Upper lobe of left lung (tissue), 6 donors: ENCODE measurements at regions not wholly inside any gene's neighbourhood (a gene's known extent, or its start where the extent isn't known, plus 50 kb on each side); places are given as distances from the start of the nearest gene placed in this dataset.

Experiments
- ATAC-seq, 2 donors: fragments of 200-7000 bp; cut with Tn5 transposase; one replicate each; pipeline ENCODE4 v1.9.1; 2022; ENCODE audit warnings: mild to moderate bottlenecking in 2 of 2, moderate library complexity in 2 of 2; ENCODE audit not compliant: low FRiP score in 2 of 2
- DNase-seq, 2 donors: peaks; one replicate each; pipeline ENCODE4 v3.0.0-alpha.2; 2019 to 2020
- H3K27ac ChIP-seq, 4 donors: fragments of 200-600 bp; sonication (generic); one replicate each; pipeline ENCODE4 v1.5.1; 2016 to 2019
- H3K27me3 ChIP-seq, 4 donors: fragments of 200-600 bp; sonication (generic); one replicate each; pipeline ENCODE4 v1.5.1; 2017 to 2019
- H3K36me3 ChIP-seq, 4 donors: fragments of 200-600 bp; sonication (generic); one replicate each; pipeline ENCODE4 v1.5.1; 2016 to 2019
- H3K4me1 ChIP-seq, 4 donors: fragments of 200-600 bp; sonication (generic); one replicate each; pipeline ENCODE4 v1.5.1; 2018 to 2019
- H3K4me3 ChIP-seq, 4 donors: fragments of 200-600 bp; sonication (generic); one replicate each; pipeline ENCODE4 v1.5.1; 2017 to 2019; ENCODE audit warnings: mild to moderate bottlenecking in 2 of 4, moderate library complexity in 1 of 4
- H3K9me3 ChIP-seq, 4 donors: fragments of 200-600 bp; sonication (generic); one replicate each; pipeline ENCODE4 v1.5.1; 2018 to 2019
- EP300 ChIP-seq, 4 donors: sonication (generic); formaldehyde crosslinking; IDR thresholded peaks; one replicate each; pipeline ENCODE4 v1.5.1; 2017; ENCODE audit warnings: antibody characterized with exemption in 4 of 4, control low read depth in 2 of 4
- POLR2A ChIP-seq, 4 donors: fragments of 450-650 bp; IDR thresholded peaks; one replicate each; pipeline ENCODE4 v1.5.1; 2016 to 2017; ENCODE audit warnings: antibody characterized with exemption in 4 of 4, mild to moderate bottlenecking in 2 of 4
- POLR2AphosphoS5 ChIP-seq, 2 donors: sonication (generic); formaldehyde crosslinking; IDR thresholded peaks; one replicate each; pipeline ENCODE4 v1.5.1; 2017; ENCODE audit warnings: antibody characterized with exemption in 2 of 2
- WGBS, 2 donors: methylation state at CpG; one replicate each; pipeline ENCODE4 v1.1.5; 2017 to 2018; 5-methylcytosine and 5-hydroxymethylcytosine counted together
- TF ChIP-seq, protein P1 (sequence below), 6 experiments: fragments of 450-650 bp in 4 of 6; fragments of 200-600 bp in 2 of 6; sonication (generic) in 2 of 6; IDR thresholded peaks; one replicate each; pipeline ENCODE4 v1.5.1; 2016 to 2019; ENCODE audit warnings: antibody characterized with exemption in 6 of 6
- donor health status: DM: no; HTN: no; CAD: no; lungs with moderate emphysema.
- donor health status: DM: no; HTN: yes; CAD: no; lungs with severe emphysema.

GRCh38 chr7:22622116-22622785 lies 104.7 kb upstream of the IL6 start:
- TF ChIP-seq POLR2A (IDR thresholded peaks at IDR 0.05) (no peak), POLR2AphosphoS5 (IDR thresholded peaks at IDR 0.05) (no peak), EP300 (IDR thresholded peaks at IDR 0.05) (no peak)
- TF ChIP-seq, protein P1, sequence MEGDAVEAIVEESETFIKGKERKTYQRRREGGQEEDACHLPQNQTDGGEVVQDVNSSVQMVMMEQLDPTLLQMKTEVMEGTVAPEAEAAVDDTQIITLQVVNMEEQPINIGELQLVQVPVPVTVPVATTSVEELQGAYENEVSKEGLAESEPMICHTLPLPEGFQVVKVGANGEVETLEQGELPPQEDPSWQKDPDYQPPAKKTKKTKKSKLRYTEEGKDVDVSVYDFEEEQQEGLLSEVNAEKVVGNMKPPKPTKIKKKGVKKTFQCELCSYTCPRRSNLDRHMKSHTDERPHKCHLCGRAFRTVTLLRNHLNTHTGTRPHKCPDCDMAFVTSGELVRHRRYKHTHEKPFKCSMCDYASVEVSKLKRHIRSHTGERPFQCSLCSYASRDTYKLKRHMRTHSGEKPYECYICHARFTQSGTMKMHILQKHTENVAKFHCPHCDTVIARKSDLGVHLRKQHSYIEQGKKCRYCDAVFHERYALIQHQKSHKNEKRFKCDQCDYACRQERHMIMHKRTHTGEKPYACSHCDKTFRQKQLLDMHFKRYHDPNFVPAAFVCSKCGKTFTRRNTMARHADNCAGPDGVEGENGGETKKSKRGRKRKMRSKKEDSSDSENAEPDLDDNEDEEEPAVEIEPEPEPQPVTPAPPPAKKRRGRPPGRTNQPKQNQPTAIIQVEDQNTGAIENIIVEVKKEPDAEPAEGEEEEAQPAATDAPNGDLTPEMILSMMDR (IDR thresholded peaks at IDR 0.05), result no peak
- 86 to 95% methylated on average over 4 of the region's 4 CpGs for WGBS, 2 donors
- no peak for DNase-seq
- peaks cover 8 to 13% (median 11%) of the 10 kb centered on the region in 4 donors for H3K9me3 ChIP-seq
- H3K36me3 ChIP-seq, result no peaks in the 10 kb centered on the region
- no peak for ATAC-seq
- H3K27me3 ChIP-seq, result no peaks in the 10 kb centered on the region
- no peaks in the 10 kb centered on the region for H3K4me1 ChIP-seq
- H3K4me3 ChIP-seq, result no peak overlapping the region
- no peak overlapping the region for H3K27ac ChIP-seq

GRCh38 chr7:22618528-22618927 lies 108.5 kb upstream of the IL6 start:
- ATAC-seq, result no peak
- Histone ChIP-seq H3K9me3 (peaks cover 8 to 14% (median 12%) of the 10 kb centered on the region in 4 donors), H3K36me3 (no peaks in the 10 kb centered on the region), H3K27ac (no peak overlapping the region), H3K27me3 (no peaks in the 10 kb centered on the region), H3K4me1 (no peaks in the 10 kb centered on the region), H3K4me3 (no peak overlapping the region)
- DNase-seq, result no peak
- no peak for TF ChIP-seq POLR2A (IDR thresholded peaks at IDR 0.05)
- no peak for TF ChIP-seq POLR2AphosphoS5 (IDR thresholded peaks at IDR 0.05)
- TF ChIP-seq, protein P1 (IDR thresholded peaks at IDR 0.05), result no peak
- no peak for TF ChIP-seq EP300 (IDR thresholded peaks at IDR 0.05)

DNA sequence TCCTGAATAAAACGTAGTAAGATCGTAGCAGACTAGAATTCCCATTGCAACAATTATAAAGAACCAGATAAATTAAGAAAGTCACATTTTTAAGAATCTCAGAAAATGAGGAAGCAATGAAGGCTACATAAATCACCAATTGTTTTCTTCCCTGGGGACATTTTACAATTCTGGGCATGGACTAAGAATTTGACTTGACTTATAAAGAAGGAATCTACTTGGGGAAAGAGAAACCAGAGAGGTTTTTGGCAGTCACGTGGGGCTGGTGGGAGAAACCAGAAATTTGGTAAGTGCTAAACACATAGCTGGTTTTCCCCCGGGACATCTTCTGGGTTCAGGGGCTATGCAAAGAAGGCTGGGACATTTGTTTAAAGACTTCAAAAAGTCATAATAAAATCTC lies 109.8 kb upstream of the IL6 start:
- no peak for ATAC-seq

GRCh38 chr7:22613496-22613895 lies 113.5 kb upstream of the IL6 start:
- no peak overlapping the region for H3K4me3 ChIP-seq
- H3K27ac ChIP-seq, result no peak overlapping the region
- peaks cover 8 to 14% (median 12%) of the 10 kb centered on the region in 4 donors for H3K9me3 ChIP-seq
- no peak for TF ChIP-seq POLR2AphosphoS5 (IDR thresholded peaks at IDR 0.05)
- TF ChIP-seq, protein P1 (IDR thresholded peaks at IDR 0.05), result no peak
- TF ChIP-seq POLR2A (IDR thresholded peaks at IDR 0.05), result no peak
- no peak for TF ChIP-seq EP300 (IDR thresholded peaks at IDR 0.05)
- DNase-seq (no peak), ATAC-seq (no peak)
- WGBS, 2 donors, result 79 to 81% methylated on average over 2 of the region's 2 CpGs
- no peaks in the 10 kb centered on the region for H3K27me3 ChIP-seq
- H3K4me1 ChIP-seq, result peaks cover 0 to 4% (median 1%) of the 10 kb centered on the region in 4 donors
- no peaks in the 10 kb centered on the region for H3K36me3 ChIP-seq

More for the DNA sequence above, 109.8 kb upstream of the IL6 start:
- TF ChIP-seq, protein P1 (IDR thresholded peaks at IDR 0.05), result no peak
- TF ChIP-seq EP300 (IDR thresholded peaks at IDR 0.05), result no peak
- no peak for TF ChIP-seq POLR2AphosphoS5 (IDR thresholded peaks at IDR 0.05)
- TF ChIP-seq POLR2A (IDR thresholded peaks at IDR 0.05), result no peak
- Histone ChIP-seq H3K4me3 (no peak overlapping the region), H3K27me3 (no peaks in the 10 kb centered on the region), H3K9me3 (peaks cover 8 to 14% (median 12%) of the 10 kb centered on the region in 4 donors), H3K27ac (no peak overlapping the region), H3K4me1 (no peaks in the 10 kb centered on the region), H3K36me3 (no peaks in the 10 kb centered on the region)
- DNase-seq, result no peak
- WGBS, 2 donors, result 85 to 90% methylated on average over 4 of the region's 4 CpGs

DNA sequence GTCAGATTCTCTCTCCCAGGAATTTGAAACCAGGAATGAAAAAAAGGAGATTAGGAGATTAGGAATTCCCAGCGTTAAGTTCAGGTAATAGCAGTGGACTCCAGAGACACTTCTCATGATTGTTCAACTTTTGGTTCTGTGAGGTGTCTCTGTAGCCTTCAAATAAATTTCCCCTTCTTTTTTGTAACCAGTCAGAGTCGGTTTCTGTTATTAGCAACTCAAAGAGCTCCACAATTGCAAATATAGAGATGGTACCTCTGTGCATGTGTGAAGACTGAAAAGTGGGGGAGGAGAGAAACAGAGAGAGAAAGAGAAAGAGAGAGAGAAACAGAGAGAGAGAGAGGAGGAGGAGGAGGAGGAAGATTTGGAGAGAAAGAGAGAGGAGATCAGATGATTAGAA lies 112.8 kb upstream of the STEAP1B start:
- Histone ChIP-seq H3K36me3 (no peaks in the 10 kb centered on the region), H3K27ac (no peak overlapping the region), H3K9me3 (peaks cover 3 to 9% (median 5%) of the 10 kb centered on the region in 4 donors), H3K27me3 (no peaks in the 10 kb centered on the region), H3K4me1 (peaks cover 0 to 4% (median 1%) of the 10 kb centered on the region in 4 donors), H3K4me3 (no peak overlapping the region)
- ATAC-seq (no peak), DNase-seq (no peak)
- WGBS, 2 donors, result 79 to 86% methylated on average over 2 of the region's 2 CpGs
- TF ChIP-seq POLR2A (IDR thresholded peaks at IDR 0.05), result no peak
- no peak for TF ChIP-seq EP300 (IDR thresholded peaks at IDR 0.05)
- TF ChIP-seq, protein P1 (IDR thresholded peaks at IDR 0.05), result no peak
- TF ChIP-seq POLR2AphosphoS5 (IDR thresholded peaks at IDR 0.05), result no peak
